HG02759 (cell line): ENCODE measurements at regions not wholly inside any gene's neighbourhood (a gene's known extent, or its start where the extent isn't known, plus 50 kb on each side); places are given as distances from the start of the nearest gene placed in this dataset.
A peak's percentile ranks its signal among the peaks of the same experiment; 100 is the strongest.

Experiments used
- ATAC-seq: cut with Tn5 transposase; IDR thresholded peaks from one replicate; pipeline ENCODE4 v1.9.1; 2021; ENCODE audit warnings: mild to moderate bottlenecking, moderate library complexity; ENCODE audit not compliant: unreplicated experiment

DNA sequence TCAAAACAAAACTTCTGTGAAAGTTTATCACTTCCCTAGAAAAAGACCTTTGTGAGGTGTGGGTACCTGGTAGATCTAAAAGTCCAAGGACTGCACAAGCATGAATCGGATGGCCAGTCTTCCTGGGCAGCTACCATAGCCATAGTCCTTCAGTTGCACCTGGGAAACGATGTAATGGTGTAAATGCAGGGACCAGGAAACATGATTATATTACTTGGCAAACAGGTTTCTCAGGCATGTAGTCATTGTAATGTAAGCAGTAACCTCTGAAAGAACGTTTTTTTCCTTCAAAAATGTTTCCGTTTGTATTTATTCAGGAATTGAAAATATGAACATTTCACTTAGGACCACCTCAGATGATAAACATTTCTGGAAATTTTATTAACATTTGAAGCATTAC, 433.4 kb downstream of the DTWD2 start:
- ATAC-seq: no peak

DNA sequence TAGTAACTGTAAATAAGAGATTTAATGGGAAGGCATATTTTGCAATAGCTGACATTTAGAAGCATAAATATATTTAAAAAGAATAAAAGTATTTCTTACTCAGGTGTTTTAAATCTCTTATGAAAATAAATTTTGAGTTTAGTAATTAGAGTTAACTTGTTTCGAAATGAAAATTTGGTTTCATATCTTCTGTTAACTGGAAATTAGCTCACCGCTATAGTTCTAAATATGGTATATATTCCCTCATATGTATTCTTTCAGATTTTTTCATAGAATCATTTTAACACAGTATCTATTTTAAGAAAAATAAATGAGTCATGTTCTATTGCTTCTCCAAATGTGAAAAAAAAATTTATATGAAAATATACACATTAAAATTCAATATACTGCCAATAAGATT, 434.1 kb downstream of the DTWD2 start:
- no peak for ATAC-seq

DNA sequence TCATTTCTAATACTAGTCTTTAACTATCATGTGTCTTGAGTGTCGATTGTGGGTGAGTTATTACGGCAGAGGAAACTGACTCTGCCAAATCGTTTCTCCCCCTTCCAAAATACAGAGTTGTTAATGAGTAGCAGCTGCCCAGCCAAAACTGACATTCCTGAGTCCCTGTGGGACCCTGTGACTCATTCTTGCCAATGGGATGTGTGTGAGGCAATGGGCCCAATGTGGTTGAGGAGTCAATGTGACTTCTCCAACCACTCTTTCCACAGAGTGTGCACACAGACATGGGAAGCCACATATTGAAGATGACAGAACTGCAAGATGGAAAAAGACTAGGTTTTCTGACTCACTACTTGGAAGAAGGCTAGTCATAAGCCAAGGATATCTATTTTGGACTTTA, 434.7 kb downstream of the DTWD2 start:
- no peak for ATAC-seq

DNA sequence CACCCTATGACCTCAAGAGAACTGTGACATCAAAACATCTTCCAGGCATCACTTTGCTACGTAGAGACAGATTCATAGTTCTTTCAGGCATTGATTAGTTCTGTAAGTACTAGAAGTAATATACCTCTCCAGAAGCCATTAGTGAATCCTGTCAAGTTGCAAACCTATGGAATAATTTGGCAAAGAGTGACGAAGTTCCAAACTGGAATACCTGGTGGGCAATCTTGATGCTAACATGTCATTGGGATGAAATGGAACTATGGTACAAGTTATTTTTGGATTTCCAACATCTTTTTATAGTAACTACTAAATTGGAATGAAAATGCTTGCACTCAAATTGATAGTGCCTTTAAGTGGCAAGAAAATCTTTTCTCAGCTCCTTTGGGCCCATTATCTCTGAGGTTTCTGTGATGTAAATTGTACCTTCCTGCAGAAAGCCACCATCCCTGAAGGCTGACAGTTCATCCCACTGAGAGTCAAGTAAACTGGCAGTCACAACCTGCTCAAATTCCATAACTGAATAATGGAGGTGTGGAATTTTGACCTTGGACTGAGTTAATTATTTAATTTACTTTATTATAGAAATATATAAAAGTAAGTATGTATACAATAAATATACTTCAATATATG, 435.5 kb downstream of the DTWD2 start:
- no peak for ATAC-seq

DNA sequence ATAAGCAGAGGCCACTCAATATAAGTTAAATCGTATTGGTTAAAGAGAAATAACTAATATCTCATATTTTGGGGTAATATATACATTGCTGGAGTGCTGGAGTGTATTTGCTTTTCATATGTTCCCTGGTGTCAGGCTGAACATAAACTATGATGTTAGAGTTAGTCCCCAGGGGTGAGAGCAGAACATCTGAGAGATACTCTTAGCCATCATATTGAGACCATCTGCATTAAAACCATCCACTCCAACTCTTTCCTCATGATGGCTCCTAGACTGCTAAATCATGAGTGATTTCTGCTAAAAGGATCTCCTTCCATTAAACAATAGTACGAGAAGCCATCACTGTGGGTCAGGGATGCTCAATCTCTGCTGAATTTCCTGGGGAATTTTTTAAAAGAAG, 436.2 kb downstream of the DTWD2 start:
- ATAC-seq: no peak

DNA sequence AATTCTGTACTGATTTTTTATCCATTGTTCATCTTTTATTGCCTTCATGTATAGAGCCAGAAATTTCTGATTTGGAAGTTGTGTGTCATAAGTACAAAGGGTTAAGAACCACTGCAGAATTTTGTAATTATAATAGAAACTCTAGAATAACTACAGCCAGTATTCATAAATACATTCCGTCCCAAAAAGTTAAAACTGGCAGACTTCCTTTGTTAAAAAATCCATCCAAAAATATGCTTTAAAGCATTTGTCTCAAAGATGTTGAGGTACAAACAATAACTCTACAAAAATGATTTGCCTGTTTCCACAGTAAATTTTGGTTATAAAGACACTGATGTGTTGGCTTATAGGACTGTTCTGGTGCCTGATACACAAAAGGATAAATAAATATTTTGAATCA, 436.6 kb downstream of the DTWD2 start:
- no peak for ATAC-seq

DNA sequence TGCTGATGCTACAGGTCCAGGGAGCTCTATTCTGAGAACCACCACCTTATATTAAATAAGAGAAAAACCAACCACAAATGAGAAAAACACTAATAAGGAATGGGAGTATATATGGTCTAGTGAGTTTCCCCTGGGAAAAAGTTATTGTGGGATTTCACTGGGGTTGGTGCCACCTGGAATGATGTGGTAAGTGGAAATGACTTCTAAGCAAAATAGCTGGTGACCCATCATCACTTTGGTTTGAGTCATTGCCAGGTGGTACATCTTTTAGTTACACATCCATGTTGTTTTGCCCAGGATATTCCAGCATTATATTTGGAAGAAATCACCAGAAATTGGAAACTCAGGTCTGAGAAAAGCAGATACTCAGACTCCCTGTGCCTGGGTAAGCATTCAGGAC, 437.3 kb downstream of the DTWD2 start:
- no peak for ATAC-seq

DNA sequence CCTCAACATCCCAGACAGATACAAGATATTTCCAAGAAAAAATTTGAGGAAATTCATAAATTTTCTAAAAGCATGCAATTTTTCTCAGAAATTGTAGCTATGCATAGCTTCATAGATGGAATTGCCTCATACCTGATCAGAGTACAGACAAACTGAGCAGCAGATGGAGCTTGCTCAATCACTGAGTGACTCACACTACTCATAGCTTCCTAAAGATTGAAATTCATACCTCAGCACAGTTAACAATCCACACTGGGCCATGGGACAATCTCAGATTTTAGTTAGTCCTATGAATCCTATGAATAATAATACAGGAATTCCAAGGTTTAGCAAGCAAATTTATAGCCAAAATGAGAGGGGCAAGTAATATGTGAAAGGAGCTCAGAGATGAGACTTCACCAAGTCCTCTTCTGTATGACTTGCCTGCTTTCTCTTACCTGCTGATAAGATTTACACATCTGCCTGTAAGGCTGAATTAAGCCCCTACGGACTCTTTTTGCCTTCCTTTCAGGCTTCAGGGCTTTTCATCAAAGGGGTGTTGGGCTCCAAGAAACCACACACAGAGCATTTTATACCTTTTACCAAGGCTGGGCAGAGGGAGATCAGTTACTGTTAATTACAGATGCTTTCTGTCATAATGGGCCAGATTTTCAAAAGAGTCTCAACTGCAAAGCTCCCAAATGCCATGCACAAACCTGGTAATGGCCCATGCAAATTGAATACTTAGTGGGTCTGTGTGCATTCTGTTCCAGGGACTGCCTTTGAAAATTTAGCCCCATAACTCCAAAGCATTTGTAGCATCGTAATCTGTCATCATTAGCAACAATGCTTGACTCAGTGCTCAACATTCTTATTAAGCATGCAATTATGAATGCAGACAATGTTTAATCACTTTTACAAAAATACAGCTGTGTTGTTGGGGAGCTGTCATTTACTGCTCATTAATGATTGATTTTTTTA, 439.3 kb downstream of the DTWD2 start:
- ATAC-seq: no peak

DNA sequence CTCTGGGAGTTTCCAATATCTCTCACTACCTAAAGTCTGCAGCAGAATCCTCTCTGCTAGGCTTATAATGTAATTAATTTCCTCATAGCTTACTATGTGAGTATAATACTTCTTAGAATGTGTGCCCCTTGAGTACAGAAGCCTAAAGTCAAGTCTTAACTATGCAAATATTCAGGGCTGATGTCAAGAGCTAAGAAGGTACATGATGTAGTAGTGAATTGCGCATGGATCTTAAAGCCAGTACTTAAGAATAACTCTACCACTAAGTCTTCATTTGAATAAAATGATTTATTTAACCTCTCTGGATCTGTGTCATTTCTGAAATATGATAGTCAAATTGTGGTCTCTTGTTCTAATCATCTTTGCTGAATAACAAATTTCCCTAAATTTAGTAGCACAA, 442.9 kb downstream of the DTWD2 start:
- no peak for ATAC-seq

DNA sequence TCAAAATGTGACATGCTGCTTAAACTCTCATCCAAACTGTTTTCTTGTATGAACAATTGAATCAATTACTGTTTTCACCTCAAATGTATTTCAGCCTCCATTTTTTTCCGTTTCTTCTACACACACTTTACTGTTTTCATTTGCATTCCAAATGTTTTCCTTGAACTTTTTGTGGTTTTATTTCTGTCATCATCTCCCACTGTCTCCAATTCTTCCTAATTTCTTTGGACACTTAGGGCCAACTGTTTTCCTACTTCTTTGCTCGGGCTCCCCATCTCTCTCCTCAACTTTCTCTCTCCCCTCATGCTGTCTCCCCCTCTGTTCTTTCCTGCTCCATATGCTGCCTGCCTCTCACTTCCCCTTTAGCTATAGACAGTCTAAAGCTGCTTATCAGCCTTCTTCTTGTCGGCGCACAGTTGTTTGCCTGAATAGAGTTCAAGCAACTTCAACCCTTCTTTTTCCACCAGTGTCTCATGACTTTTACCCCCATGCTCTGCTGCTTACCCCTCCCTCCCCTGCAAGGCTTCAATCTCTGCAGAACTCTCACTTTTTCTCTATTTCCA, 443.4 kb downstream of the DTWD2 start:
- no peak for ATAC-seq

DNA sequence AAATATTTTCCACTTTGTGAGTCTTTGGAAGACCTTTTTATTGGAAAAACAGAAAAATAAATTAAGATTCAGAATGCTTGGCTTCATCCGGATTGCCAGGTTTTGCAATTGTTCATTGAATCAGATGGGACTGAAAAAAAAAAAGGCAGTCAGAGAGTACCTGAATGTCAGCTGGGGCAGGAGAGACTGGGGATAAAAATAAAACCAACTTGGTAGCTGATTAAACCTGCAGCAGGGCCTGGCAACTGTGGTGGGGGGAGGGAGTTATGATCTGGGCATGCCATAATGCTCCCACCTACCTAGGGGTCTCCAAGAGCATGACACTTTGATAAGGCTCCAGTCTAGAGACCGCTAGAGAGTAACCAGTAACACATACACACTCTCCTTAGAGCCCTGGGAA, 454.4 kb downstream of the DTWD2 start:
- no peak for ATAC-seq

DNA sequence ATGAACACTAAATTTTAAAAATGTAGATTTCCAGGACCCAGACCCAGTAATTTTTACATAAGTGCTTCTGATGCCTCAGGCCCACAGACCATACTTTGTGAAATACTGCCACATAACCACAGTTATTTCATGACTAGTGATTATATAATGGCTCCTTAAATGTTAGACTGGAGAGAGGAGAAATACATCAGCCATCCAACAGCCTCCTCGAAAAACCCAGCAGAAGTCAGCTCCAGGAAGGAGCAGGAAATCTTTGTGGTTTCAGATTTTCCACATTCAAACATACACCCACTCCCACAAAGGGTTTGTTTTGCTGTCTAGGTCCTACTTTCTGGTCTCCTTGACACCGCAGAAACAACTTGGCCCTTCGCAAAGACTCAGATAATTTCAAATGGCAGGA, 455.2 kb downstream of the DTWD2 start:
- no peak for ATAC-seq

DNA sequence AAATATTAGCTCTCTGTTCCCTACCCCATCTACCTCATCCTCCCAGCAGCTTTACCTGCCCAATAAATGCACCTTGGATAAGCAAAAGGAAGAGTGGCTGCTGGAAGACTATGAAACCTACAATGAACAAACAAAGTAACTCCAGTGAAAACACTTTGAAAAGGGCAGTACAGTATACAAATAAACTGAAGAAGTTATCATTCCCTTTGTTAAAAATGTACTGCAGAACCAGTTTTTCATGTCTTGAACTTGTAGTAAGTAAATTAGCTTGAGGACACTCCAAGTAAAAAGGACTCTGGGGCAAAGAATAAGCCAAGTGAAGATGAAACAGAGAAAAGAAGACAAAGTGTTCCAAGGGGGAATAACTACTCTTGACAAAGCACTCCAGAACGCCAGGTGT, 457.1 kb downstream of the DTWD2 start:
- ATAC-seq: no peak

DNA sequence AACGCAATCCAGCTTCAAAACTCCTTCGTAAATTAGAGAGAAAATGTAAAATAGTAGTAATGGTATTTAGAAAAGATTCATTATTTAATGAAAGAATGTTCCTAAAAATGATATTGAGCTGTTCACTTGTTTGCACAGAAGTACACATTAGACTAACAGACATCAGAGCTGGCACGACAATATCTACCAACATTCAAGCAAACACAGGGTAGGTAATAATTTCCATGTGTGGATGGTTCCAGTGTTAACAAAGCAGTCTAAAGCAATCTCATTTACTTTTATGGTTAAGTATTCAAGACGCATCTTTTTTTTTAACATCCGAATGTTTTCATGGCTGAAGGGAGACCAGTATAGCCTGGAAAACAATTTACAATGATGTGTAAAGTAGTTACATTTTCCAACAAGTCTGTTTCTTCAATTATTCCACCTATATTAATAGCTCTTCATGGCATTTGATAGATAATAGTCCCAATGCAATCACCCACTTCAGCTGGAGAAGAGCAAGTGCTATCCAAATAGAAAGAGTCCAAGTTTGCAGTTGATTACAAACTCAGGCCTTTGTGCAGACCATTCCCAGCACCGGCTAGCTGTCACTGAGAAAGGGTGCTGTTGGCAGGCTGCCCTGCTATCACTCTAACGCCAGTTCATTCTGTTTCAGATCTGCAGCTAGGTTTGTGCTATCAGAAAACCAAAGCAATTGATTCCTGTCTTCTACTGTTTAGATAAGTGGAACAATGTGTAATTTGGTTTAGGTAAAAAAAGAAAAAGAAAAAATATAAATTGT, 458.8 kb downstream of the DTWD2 start:
- ATAC-seq: no peak

DNA sequence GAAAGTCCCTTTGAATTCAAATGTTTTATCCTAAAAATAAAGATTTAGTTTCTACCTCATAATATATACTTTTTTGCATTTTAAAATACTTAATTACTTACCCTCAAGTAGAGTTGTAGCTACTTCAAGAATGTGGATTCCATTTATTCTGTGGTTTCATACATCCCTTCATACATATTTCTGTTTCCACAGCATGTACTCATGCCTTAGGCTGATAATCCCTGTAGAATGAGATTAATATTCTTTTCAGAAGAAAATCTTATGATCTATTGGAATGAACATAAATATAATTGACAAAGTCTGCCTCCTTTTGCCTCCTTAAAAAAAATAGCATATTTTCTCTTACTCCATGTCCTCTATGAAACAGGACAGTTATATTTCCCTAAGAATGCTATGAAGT, 465.7 kb downstream of the DTWD2 start:
- ATAC-seq: no peak

DNA sequence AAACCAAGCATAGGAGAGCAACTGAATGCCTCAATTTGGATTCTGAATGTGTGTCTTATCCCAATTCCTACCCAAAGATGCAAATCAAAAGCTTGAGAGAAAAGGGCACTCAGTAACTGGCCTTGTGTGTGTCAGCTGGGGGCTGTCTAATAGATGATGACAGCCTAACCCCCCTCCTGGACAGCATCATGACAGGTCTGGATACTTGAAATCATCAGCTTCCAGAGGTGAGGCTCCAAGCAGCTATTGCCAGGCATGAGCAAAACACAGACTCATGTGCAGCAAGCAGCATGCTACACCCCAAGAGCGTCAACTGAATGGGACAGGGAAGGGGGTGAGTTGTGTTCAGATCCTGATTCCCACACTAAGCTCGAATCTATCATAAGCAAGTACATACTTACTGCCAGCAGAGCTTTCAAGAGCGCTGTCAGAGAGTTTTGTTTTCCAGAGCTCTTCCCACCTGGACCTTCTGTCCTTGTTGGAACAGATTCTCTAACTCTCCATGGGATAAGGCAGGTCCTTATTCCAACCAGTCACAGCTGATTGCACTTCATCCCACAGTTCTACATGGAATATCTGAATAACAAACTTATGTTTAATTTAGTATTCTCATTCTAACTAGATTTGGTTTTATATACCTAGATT, 467.5 kb downstream of the DTWD2 start:
- no peak for ATAC-seq

DNA sequence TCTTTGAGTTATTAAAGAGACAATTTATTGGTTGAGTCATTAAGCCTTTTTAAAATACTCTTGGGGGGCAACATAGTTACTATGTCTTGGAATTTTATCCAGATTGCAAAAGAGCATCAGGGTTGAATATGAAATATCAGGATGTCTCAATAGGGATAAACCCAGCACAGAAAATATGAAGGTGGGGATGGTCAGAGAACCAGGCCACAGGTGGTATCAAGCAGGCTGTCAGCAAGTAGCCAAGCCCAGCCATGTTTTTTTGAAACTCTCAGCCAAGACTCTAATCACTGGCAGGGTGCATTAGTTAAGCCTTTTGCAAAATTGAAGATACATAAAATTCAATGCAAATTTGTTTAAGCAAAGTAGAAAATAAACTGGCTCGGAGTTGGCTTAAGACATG, 468.9 kb downstream of the DTWD2 start:
- no peak for ATAC-seq

DNA sequence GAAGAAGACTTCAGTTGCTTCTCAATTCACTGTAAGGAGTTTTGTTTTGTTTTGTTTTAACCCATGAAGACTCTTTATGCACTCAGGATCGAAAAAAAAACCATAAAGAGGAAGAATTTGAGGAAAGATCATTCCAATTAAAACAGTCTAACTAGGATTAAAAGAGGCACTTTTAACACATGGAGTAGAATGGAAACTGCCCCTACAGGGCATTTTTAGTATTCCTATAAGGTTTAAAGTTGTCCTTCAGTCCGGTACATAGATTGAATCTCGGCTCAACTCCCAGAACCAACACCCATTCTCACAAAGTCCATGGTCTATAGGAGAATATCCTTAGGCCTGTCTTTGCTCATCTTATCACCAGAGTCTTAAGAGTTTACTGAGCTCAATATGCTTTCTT, 469.6 kb downstream of the DTWD2 start:
- no peak for ATAC-seq

DNA sequence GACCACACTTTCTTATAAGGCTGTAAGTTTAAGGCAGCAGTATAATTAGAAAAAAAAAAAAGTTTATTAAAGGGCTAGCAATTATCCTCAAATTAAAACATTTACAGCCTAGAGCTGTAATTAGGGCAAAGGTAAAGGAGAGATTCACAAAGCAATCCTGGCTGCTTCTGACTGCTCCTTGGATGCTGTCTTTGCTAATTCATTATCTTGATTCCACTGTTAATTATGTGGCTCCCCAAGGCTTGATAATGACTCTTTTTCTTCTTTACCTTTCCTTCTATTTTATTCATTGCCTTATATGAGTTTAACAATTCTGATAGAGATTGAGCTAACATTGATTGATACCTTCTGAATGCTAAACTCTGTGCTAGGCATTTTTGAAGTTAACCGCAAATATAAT, 476.5 kb downstream of the DTWD2 start:
- no peak for ATAC-seq

DNA sequence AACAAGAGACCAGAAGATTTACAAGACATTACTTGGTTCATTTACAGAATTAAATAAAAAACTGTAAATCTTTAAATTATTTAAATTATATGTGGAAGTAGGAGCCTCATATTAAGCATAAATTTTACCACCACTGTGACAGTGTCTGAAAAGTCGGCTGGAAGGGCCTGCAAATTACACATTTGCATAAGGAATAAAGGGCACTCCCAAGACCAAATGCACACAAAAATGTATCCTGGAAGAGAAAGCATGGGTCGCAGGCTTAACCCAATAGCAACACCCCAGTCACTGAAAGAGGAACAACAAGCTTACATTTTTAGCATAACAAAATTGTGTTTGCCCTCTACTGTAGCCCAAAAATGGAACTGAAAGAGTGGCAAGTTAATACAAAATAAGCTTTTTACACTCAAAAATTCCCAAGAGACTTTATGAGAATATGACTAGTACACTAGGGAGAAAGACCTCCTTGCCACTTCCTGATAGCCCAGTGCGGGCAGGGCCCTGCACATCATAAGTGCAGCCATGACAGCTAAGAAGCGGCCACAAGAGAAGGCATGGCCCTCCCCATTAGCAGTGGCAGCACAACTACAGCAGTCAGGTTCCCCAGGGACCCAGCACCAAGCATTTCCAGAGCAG, 482.0 kb downstream of the DTWD2 start:
- ATAC-seq: peak; percentile 96
